Lung (tissue), 11 donors: ENCODE measurements at regions not wholly inside any gene's neighbourhood (a gene's known extent, or its start where the extent isn't known, plus 50 kb on each side); places are given as distances from the start of the nearest gene placed in this dataset.

Experiments used
- ATAC-seq: fragments of 200-7000 bp; cut with Tn5 transposase; one replicate; pipeline ENCODE4 v1.9.1; 2020; ENCODE audit warnings: moderate number of reproducible peaks; ENCODE audit not compliant: insufficient read depth, low FRiP score
- DNase-seq, 3 donors: peaks; one replicate each; pipeline ENCODE4 v3.0.0-alpha.2; 2013 to 2017
- H3K27ac ChIP-seq, 2 donors: one replicate each; pipeline ENCODE4 v1.5.1; 2013; ENCODE audit warnings: mild to moderate bottlenecking in 2 of 2, moderate library complexity in 2 of 2, control low read depth in 1 of 2, inconsistent platforms in 1 of 2, low read depth in 1 of 2, low read length in 1 of 2
- H3K27me3 ChIP-seq, 3 donors: one replicate each; pipeline ENCODE4 v1.5.1; 2013; ENCODE audit warnings: low read length in 2 of 3; ENCODE audit not compliant: control insufficient read depth in 3 of 3, insufficient read depth in 3 of 3
- H3K36me3 ChIP-seq, 4 donors: one replicate each; pipeline ENCODE4 v1.5.1; 2013; ENCODE audit warnings: low read length in 4 of 4, mild to moderate bottlenecking in 1 of 4, moderate library complexity in 1 of 4; ENCODE audit not compliant: control insufficient read depth in 4 of 4, insufficient read depth in 4 of 4
- H3K4me1 ChIP-seq, 5 donors: one replicate each; pipeline ENCODE4 v1.5.1; 2013; ENCODE audit warnings: low read length in 5 of 5, mild to moderate bottlenecking in 2 of 5, moderate library complexity in 1 of 5; ENCODE audit not compliant: control insufficient read depth in 5 of 5, insufficient read depth in 5 of 5
- H3K4me3 ChIP-seq: one replicate; pipeline ENCODE4 v1.5.1; 2013; ENCODE audit warnings: mild to moderate bottlenecking, control low read depth, moderate library complexity
- H3K9ac ChIP-seq, 2 donors: one replicate each; pipeline ENCODE4 v1.5.1; 2013; ENCODE audit warnings: low read length in 2 of 2, control low read depth in 1 of 2; ENCODE audit not compliant: insufficient read depth in 1 of 2
- H3K9me3 ChIP-seq, 4 donors: one replicate each; pipeline ENCODE4 v1.5.1; 2013; ENCODE audit warnings: low read length in 3 of 4, mild to moderate bottlenecking in 1 of 4, moderate library complexity in 1 of 4; ENCODE audit not compliant: control insufficient read depth in 4 of 4, insufficient read depth in 3 of 4
- WGBS, 2 donors: extraction: QIAGEN DNeasy Blood & Tissue Kit; methylation state at CpG; one replicate each; pipeline ENCODE4 v1.1.7; 2013; 5-methylcytosine and 5-hydroxymethylcytosine counted together
- TF ChIP-seq, protein P1 (sequence below): IDR thresholded peaks from 2 replicates; pipeline ENCODE4 v1.5.1; 2012; ENCODE audit warnings: mild to moderate bottlenecking; ENCODE audit errors: control extremely low read depth, extremely low read depth
- donor health status: control.
- donor health status: control.
- donor health status: Bipolar disorder and iron deficiency.
- donor health status: healthy.
- donor health status: DM: yes; HTN: yes; CAD: no.

- H3K36me3 ChIP-seq, result no peaks in the 10 kb centered on the region
- peaks cover 0 to 30% (median 7%) of the 10 kb centered on the region in 3 donors for H3K27me3 ChIP-seq
- no peak for ATAC-seq
- H3K4me1 ChIP-seq, result no peaks in the 10 kb centered on the region
- H3K27ac ChIP-seq, result no peak overlapping the region
- no peaks in the 10 kb centered on the region for H3K9me3 ChIP-seq
- H3K9ac ChIP-seq, result no peak overlapping the region
- no peak for DNase-seq
- TF ChIP-seq, protein P1, sequence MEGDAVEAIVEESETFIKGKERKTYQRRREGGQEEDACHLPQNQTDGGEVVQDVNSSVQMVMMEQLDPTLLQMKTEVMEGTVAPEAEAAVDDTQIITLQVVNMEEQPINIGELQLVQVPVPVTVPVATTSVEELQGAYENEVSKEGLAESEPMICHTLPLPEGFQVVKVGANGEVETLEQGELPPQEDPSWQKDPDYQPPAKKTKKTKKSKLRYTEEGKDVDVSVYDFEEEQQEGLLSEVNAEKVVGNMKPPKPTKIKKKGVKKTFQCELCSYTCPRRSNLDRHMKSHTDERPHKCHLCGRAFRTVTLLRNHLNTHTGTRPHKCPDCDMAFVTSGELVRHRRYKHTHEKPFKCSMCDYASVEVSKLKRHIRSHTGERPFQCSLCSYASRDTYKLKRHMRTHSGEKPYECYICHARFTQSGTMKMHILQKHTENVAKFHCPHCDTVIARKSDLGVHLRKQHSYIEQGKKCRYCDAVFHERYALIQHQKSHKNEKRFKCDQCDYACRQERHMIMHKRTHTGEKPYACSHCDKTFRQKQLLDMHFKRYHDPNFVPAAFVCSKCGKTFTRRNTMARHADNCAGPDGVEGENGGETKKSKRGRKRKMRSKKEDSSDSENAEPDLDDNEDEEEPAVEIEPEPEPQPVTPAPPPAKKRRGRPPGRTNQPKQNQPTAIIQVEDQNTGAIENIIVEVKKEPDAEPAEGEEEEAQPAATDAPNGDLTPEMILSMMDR, result no peak
- no peak overlapping the region for H3K4me3 ChIP-seq
- 60 to 64% methylated on average over 14 of the region's 14 CpGs for WGBS, 2 donors
Observed at GRCh38 chr10:77713521-77714280, 76.1 kb upstream of the KCNMA1 start.

DNA sequence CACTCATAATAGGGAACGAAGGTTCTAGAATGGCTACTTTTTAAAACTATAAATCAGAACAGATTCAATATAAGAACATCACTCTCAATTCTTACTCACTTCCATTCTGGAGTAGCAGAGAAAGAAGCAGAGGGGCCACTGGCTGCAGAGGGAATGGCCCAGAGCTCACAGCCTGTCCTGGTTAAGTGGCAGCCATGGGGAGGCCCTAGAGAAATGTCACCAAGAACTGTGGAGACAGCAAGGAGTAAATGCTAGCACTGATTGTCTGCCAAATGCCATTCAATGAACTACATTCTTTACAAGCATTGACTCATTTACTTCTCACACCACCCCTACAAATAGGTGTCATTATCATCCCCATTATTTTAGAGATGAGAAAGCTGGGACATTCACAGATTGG lies 74.6 kb upstream of the KCNMA1 start:
- Histone ChIP-seq H3K36me3 (no peaks in the 10 kb centered on the region), H3K9ac (no peak overlapping the region), H3K9me3 (no peaks in the 10 kb centered on the region), H3K27me3 (peaks cover 0 to 30% (median 7%) of the 10 kb centered on the region in 3 donors), H3K4me1 (no peaks in the 10 kb centered on the region), H3K4me3 (no peak overlapping the region), H3K27ac (no peak overlapping the region)
- DNase-seq (no peak), ATAC-seq (no peak)
- TF ChIP-seq, protein P1, result no peak
- WGBS, 2 donors, result 96 to 98% methylated on average over 1 of the region's 1 CpG

- Histone ChIP-seq H3K9me3 (no peaks in the 10 kb centered on the region), H3K4me3 (no peak overlapping the region), H3K27me3 (peaks cover 0 to 30% (median 7%) of the 10 kb centered on the region in 3 donors), H3K36me3 (no peaks in the 10 kb centered on the region), H3K27ac (no peak overlapping the region), H3K9ac (no peak overlapping the region), H3K4me1 (no peaks in the 10 kb centered on the region)
- no peak for ATAC-seq
- TF ChIP-seq, protein P1, result no peak
- WGBS, 2 donors, result 36 to 41% methylated on average over 9 of the region's 9 CpGs
- no peak for DNase-seq
Observed at GRCh38 chr10:77711683-77712049, 74.1 kb upstream of the KCNMA1 start.
